ENCODE measurements at regions not wholly inside any gene's neighbourhood (a gene's known extent, or its start where the extent isn't known, plus 50 kb on each side); places are given as distances from the start of the nearest gene placed in this dataset.

DNA sequence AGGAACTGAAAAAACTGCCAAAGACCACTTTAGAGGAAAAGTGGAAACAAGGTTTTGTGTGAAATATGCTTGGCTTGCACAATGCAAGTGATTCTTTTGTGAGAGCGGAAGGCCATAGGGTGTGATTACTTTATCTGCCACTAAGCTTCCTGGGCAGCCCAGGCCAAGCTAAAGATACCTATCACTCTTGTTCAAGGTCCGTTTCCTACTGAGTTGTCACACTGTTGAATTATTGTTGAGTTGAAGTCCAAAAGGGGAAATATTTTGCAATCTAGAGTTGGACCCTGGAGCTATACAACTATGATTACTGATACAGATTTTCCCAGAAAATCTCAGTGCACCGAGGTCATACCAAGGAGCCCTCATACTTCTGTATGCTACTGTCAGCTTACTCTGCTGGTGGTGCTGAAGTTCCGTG is 72.7 kb upstream of the CTAGE1 start:
- no peaks in the 10 kb centered on the region for H3K27me3 ChIP-seq (ENCODE audit: insufficient read depth, poor library complexity, severe bottlenecking)
- no peak overlapping the region for H3K4me3 ChIP-seq (replicated peaks; ENCODE audit: insufficient read depth, low read length)
- H3K27ac ChIP-seq (replicated peaks), result no peak overlapping the region
- no peak for TF ChIP-seq POLR2AphosphoS5 (IDR thresholded peaks at IDR 0.05; ENCODE audit: low read depth)
- no peak for TF ChIP-seq SPI1 (IDR thresholded peaks at IDR 0.05; ENCODE audit: borderline replicate concordance, low read depth)
- TF ChIP-seq, protein P1, sequence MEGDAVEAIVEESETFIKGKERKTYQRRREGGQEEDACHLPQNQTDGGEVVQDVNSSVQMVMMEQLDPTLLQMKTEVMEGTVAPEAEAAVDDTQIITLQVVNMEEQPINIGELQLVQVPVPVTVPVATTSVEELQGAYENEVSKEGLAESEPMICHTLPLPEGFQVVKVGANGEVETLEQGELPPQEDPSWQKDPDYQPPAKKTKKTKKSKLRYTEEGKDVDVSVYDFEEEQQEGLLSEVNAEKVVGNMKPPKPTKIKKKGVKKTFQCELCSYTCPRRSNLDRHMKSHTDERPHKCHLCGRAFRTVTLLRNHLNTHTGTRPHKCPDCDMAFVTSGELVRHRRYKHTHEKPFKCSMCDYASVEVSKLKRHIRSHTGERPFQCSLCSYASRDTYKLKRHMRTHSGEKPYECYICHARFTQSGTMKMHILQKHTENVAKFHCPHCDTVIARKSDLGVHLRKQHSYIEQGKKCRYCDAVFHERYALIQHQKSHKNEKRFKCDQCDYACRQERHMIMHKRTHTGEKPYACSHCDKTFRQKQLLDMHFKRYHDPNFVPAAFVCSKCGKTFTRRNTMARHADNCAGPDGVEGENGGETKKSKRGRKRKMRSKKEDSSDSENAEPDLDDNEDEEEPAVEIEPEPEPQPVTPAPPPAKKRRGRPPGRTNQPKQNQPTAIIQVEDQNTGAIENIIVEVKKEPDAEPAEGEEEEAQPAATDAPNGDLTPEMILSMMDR (IDR thresholded peaks at IDR 0.05; ENCODE audit: insufficient read depth, low read length), result no peak
- TF ChIP-seq GABPA (IDR thresholded peaks at IDR 0.05; ENCODE audit: low read depth), result no peak
- TF ChIP-seq, protein P2, sequence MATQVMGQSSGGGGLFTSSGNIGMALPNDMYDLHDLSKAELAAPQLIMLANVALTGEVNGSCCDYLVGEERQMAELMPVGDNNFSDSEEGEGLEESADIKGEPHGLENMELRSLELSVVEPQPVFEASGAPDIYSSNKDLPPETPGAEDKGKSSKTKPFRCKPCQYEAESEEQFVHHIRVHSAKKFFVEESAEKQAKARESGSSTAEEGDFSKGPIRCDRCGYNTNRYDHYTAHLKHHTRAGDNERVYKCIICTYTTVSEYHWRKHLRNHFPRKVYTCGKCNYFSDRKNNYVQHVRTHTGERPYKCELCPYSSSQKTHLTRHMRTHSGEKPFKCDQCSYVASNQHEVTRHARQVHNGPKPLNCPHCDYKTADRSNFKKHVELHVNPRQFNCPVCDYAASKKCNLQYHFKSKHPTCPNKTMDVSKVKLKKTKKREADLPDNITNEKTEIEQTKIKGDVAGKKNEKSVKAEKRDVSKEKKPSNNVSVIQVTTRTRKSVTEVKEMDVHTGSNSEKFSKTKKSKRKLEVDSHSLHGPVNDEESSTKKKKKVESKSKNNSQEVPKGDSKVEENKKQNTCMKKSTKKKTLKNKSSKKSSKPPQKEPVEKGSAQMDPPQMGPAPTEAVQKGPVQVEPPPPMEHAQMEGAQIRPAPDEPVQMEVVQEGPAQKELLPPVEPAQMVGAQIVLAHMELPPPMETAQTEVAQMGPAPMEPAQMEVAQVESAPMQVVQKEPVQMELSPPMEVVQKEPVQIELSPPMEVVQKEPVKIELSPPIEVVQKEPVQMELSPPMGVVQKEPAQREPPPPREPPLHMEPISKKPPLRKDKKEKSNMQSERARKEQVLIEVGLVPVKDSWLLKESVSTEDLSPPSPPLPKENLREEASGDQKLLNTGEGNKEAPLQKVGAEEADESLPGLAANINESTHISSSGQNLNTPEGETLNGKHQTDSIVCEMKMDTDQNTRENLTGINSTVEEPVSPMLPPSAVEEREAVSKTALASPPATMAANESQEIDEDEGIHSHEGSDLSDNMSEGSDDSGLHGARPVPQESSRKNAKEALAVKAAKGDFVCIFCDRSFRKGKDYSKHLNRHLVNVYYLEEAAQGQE (IDR thresholded peaks at IDR 0.05; ENCODE audit: insufficient replicate concordance, low read depth), result no peak
- DNase-seq (ENCODE audit: low read depth in 1 of 2, low spot score in 1 of 2), result no peak

DNA sequence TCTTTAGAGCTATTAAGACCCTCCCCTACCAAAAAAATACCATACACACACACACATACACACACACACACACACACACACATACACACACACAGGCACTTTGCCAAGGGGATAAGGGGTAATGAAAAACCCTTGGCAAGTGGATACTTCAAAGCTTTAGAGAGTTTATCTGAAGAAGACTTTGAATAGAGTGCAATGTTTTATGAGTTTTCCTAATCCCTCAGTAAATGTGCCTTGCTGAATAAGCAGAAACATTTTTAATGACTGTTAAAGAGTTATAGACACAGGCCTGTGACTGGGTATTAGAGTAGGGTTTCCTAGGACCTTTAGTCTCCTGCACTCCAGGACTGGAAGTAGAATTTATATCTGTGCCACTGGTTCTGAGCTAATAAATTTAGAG is 75.5 kb upstream of the CTAGE1 start:
- no peak for DNase-seq (ENCODE audit: low read depth in 1 of 2, low spot score in 1 of 2)
- Histone ChIP-seq H3K4me3 (replicated peaks; ENCODE audit: insufficient read depth, low read length) (no peak overlapping the region), H3K27me3 (ENCODE audit: insufficient read depth, poor library complexity, severe bottlenecking) (no peaks in the 10 kb centered on the region), H3K27ac (replicated peaks) (no peak overlapping the region)
- TF ChIP-seq SPI1 (IDR thresholded peaks at IDR 0.05; ENCODE audit: borderline replicate concordance, low read depth) (no peak), POLR2AphosphoS5 (IDR thresholded peaks at IDR 0.05; ENCODE audit: low read depth) (no peak), GABPA (IDR thresholded peaks at IDR 0.05; ENCODE audit: low read depth) (no peak)
- TF ChIP-seq, protein P1 (IDR thresholded peaks at IDR 0.05; ENCODE audit: insufficient read depth, low read length), result no peak
- TF ChIP-seq, protein P2 (IDR thresholded peaks at IDR 0.05; ENCODE audit: insufficient replicate concordance, low read depth), result no peak

DNA sequence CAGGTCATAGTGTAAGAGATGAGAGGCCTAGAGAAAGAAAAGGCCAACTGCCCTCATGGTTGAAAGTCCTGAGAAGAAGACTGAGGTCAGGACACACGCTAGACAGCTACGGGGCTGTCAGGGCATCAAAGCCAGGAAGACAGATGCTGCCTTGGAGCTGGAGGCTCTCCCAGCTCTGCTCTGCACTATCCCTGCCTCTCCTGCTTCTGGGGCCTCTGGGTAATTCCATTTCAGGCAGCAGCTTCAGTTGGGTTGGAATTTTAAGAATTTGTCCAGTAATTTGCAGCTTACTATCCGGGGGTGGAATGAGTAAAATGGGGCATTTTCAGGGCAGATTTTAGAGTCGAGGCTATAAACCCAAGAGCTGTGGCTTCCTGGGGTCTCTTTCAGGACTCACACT is 76.2 kb upstream of the CTAGE1 start:
- H3K4me3 ChIP-seq (replicated peaks; ENCODE audit: insufficient read depth, low read length), result no peak overlapping the region
- H3K27me3 ChIP-seq (ENCODE audit: insufficient read depth, poor library complexity, severe bottlenecking), result no peaks in the 10 kb centered on the region
- TF ChIP-seq POLR2AphosphoS5 (IDR thresholded peaks at IDR 0.05; ENCODE audit: low read depth), result no peak
- TF ChIP-seq, protein P2 (IDR thresholded peaks at IDR 0.05; ENCODE audit: insufficient replicate concordance, low read depth), result no peak
- no peak for TF ChIP-seq GABPA (IDR thresholded peaks at IDR 0.05; ENCODE audit: low read depth)
- TF ChIP-seq, protein P1 (IDR thresholded peaks at IDR 0.05; ENCODE audit: insufficient read depth, low read length), result no peak
- no peak for TF ChIP-seq SPI1 (IDR thresholded peaks at IDR 0.05; ENCODE audit: borderline replicate concordance, low read depth)
- DNase-seq (ENCODE audit: low read depth in 1 of 2, low spot score in 1 of 2), result no peak
- no peak overlapping the region for H3K27ac ChIP-seq (replicated peaks)

Data from HL-60 (cell line).